GM18502 (cell line): ENCODE measurements at regions not wholly inside any gene's neighbourhood (a gene's known extent, or its start where the extent isn't known, plus 50 kb on each side); places are given as distances from the start of the nearest gene placed in this dataset.
"Not testable (repeated sequence)": the region's sequence is repeated elsewhere in the genome, so short reads cannot be mapped to it uniquely, and the experiment has no call there.

Experiments used
- ATAC-seq: cut with Tn5 transposase; IDR thresholded peaks from one replicate; pipeline ENCODE4 v1.9.1; 2021; ENCODE audit warnings: mild to moderate bottlenecking; ENCODE audit not compliant: unreplicated experiment, poor library complexity

DNA sequence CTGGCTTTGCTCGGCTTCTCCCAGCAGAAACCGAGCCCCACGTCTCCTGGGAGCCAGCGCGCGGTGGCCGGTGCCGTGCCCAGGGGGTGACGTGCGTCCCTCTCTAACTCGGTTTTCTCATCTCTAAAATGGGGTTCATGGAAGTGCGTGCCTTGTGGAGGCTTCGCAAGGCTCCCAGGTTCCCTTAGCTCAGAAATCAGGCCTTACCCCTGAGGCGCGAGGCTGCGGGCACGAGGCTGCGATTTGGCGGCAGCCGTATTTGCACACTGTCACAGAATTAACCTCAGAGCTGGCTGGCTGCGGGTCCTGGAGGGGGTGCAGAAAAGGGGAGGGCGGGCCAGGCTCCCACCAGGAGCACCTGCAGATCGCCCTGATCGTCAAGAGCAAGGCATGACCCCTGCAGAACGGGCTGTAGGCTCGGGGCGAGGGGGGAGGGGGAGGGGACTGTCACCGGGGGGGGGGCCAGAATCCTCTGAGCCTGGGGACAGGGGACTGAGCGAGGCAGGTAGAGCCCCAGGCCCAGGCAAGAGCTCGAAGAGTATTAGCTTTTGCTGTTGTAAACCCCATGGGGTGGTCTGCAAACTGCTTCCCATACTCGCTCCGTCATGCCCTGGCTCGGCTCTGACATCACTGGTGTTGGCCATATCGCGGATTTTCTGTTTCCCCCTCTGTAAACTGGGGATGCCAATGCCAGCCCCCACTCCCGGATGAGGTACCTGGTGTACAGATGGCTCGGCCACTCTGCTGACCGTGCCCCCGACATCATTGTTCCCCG is 62.2 kb downstream of the CCNE1 start:
- ATAC-seq: peak; percentile 16

DNA sequence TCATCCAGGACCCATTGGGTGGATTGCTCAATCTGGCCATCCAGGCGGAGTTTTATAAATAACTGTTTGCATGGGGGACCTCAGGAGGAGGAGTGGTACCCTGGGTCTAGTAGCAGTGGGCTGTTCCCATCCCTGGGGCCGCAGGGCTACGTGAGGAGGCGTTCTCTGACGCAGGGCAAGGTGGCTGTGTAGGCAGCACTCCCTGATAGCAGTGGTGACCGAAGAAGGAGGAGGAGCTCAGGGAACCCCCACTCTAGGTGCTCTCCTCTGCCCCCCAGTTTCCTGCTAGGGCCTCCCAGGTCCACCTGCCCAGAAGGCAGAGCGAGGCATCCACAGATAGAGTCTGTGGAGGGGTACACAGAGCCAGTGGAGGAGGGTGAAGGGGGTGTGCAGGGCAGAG is 64.1 kb downstream of the CCNE1 start:
- no peak for ATAC-seq

DNA sequence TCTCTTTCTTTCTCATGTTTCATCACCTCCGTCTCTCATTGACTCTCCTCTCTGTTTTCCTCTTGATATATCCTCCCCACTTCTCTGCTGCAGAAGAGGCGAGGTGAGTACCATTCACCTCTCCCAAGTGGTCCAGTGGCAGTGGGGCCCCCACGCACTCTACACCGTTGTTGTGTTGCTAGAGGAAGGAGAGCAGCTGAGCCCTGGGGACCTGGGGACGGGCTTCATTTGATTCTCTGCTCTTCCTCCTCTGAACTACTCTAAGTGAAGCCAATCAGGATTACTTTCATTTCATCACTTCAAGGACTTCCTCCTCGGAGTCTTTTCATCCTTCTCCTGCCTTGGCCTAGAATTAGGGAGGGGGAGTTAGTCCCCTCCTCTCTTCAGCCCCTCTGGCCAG is 64.6 kb downstream of the CCNE1 start:
- ATAC-seq: no peak

DNA sequence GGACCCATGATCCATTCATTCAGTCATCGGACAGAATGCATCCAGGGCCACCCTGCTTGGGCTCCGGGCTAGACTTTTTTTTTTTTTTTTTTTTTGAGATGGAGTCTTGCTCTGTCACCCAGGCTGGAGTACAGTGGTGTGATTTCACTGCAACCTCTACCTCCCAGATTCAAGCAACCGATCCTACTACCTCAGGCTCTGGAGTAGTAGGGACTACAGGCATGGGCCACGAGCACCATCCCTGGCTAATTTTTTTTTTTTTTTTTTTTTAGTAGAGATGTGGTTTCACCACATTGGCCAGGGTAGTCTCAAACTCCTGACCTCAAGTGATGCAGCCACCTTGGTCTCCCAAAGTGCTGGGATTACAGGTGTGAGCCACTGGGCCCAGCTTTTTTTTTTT is 65.1 kb downstream of the CCNE1 start:
- ATAC-seq: not testable (repeated sequence)

DNA sequence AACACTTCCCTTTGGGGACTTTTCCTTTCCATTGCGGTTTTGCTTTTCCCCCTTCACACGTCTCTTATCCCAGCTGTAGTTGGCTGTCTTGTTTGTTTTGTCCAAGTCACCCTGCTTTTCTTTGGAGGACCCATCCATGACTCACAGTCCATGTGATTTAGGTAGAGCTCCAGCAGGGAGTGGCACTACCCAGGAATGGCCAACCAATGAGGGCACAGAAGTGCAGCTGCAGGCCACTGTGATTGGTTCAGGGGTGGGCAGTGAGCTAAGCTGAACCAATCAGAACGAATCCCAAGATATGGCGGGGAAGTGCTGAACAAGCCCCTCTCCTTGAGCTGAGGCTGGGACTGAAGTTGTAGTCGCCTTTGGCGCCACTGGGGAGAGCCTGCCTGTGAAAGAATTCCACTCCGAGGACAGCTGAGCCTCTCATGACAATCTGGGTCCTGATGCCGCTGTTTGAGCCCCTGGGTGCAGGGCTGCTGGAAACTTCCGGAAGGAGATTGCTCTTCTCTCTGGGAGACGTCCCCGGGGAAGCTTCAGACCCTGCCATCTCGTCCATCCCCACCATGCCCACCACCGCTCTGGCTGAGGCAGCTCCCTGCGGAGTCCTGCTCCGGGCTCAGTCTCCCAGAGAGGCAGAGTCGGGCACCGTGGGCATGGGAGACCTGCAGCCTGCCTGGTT is 62.9 kb upstream of the URI1 start:
- no peak for ATAC-seq

DNA sequence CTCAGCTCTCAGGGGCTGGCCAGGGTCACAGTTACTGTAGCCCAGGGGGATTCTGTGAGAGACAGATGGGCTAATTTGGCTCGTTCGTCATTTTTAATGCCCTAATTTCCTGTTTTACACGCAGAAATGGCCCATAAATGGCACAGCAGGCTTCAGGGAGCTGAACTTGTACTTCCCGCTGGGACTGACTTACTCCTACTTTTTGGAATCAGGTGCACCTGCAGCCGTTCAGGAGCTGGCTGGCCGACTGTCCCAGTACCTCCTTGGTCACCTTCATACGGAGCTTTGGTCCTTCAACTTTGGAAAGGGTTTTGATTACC is 62.4 kb upstream of the URI1 start:
- no peak for ATAC-seq

DNA sequence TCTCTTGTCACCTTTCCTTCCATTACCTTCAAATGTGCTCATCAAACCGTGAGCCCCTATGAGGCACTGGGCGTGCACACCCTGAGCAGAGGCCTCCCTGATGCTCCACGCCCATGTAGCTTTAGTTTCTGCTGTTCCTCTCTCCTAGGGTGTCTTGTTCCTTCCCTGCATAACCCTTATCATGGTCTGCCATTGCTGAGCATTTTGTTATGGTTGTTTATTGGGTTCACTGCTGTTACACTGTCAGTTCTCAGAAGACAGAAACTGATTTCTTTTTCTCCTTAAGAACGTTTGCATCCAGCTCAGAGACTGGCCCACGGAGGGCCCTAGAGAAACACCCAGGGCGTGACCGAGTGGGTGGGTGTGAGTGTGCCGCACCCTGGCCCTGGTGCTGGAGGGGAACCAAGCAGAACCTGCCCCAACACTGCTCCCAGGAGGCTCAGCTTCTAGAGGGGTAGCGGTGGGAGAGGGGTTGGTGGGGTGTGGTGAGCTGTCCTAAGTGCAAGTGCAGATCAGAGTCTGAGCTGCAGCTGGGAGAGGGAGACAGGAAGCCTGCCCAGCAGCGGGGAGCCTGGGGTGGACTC is 61.4 kb upstream of the URI1 start:
- ATAC-seq: no peak

DNA sequence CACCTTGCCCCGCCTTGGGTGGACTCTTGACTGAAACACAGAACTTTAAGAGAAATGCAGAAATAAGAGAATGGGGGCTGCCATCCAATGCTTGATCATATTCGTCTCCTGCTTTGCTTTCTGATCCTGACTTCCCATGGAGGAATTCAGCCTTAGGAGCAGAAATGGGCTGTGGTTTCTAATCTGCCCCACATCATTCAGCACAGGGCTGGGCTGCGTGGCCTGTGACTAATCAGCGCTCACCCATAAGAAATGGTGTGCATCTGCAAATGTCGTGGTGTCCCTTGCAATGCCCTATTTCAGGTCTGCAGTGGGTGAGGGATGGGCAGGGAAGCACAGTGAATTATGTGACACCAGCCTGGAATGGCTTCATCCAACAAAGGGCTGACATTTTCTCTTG is 60.7 kb upstream of the URI1 start:
- no peak for ATAC-seq

DNA sequence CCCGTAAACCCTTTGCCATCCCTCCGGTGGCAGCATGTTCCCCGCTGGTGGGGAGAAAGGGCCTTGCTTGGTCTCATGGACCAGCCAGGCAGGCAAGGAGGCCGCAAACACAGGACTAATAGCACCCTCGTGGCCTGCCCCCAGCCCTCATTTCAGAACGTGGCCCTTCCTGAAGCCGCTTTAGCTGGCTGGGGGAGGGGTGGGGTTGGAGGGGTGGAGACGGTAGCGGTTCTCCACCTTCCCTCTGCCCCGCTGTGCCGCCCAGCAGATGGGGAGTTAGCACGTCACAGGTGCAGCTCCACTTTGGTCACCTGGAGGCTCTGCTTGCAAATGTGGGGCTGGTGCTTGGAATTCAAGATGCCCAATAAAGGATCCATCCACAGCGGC is 59.3 kb upstream of the URI1 start:
- ATAC-seq: no peak

DNA sequence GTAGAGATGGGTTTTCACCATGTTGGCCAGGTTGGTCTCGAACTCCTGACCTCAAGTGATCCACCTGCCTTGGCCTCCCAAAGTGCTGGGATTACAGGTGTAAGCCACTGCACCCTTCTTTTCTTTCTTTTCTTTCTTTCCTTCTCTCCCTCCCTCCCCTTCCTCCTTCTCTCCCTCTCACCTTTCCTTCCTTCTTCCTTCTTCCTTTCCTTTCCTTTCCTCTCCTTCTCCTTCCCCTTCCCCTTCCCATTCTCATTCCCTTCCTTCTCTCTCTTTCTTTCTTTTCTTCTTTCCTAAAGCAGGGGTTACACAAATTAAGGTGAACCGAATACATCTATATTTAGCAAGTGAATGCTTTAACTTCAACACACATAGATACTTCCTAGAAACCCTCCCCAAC is 58.0 kb upstream of the URI1 start:
- no peak for ATAC-seq

DNA sequence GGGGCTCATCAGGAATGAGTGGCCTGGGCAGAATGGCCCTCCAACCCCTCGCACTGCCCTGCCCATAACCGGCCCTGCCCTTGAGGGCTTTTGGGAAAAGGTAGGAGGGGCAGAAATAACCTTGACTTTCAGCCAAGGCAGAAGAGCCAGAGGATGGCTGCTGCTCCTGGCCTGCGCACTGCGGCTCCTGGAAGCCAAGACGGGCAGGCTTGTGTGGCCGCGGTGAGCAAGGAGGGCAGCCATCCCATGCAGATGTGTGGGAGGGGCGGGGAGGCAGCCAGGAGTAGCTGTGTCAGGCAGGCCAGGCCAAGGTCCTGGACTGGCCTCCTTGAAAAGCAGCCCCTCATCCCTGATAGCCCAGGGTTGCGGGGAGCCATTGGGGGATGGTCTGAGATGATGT is 57.6 kb upstream of the URI1 start:
- no peak for ATAC-seq

DNA sequence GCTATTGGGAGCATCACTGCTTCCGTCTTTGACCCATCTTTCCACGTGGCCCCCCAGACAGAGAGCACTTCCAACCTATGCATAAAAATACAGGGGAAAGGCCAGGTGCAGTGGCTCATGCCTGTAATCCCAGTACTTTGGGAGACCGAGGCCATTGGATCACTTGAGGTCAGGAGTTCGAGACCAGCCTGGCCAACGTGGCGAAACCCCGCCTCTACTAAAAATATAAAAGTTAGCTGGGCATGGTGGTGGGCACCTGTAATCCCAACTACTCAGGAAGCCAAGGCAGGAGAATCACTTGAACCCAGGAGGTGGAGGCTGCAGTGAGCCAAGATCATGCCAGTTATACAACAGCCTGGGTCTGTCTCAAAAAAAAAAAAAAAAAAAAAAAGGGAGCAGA is 55.9 kb upstream of the URI1 start:
- ATAC-seq: not testable (repeated sequence)

DNA sequence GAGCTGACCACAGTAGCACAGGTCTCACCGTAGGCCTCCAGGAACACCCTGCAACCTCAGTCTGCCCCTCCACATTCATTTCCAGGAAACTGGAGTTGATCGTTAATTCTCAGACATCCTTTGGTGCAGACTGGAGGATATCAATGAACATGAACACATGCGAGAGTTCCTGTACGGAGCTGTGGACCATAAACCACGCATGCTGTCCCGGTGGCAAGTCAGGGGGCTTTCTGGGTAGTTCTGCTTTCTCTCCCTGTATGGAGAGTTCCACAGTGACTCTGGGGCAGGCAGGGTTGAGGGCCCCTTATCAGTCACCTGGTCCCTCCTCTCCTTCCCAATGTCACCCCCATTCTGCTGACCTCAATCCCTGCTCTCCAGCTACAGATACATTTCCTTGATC is 55.5 kb upstream of the URI1 start:
- ATAC-seq: no peak

DNA sequence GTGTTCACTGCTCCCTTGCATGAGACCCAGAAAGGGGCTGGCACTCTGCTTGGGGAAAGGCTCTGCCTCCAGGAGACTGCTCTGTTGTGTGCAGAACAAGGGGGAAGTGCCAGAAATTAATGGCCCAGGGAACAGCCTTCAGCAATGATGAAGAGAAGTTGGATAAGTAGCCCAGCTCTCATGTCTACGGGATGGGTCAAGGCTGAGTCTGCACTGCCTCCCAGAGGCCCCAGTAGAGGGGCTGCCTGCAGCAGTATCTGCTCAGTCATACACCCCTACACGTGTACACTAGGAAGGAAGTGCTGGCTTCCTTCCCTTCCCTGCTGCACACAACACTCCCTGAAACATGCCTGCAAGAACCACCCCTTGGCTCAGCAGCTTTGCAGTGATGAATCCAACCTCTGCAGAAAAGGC is 54.6 kb upstream of the URI1 start:
- ATAC-seq: no peak

DNA sequence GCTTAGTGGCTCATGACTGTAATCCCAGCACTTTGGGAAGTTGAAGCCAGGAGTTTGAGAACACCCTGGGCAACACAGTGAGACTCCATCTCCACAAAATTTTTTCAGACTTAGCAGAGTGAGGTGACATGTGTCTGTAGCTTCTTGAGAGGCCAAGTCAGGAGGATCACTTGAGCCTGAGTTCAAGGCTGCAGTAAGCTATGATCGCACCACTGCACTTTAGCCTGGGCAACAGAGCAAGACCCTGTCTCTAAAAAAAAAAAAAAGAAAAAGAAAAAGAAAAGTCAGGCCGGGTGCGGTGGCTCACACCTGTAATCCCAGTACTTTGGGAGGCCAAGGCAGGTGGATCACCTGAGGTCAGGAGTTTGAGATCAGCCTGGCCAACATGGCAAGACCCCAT is 54.0 kb upstream of the URI1 start:
- not testable (repeated sequence) for ATAC-seq

DNA sequence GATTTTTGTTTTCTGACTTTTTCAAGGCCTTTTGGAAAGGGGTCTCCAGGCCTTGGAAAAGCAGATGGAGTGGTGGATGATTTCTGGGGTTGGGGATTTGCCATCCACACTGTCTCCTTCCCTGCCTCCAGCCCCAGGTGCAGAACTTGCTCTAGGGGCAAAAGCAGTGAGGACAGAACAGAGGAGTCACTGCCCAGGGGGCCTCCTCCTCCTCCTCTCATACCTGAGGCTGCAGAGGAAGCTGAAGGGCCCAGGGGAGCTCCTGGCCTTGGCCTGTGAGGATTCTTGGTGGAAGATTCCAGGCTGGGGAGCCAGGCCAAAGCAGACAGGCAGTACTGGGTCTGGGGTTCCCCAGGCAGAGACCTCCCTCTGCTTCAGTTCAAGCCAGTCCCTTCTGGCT is 52.3 kb upstream of the URI1 start:
- ATAC-seq: no peak

DNA sequence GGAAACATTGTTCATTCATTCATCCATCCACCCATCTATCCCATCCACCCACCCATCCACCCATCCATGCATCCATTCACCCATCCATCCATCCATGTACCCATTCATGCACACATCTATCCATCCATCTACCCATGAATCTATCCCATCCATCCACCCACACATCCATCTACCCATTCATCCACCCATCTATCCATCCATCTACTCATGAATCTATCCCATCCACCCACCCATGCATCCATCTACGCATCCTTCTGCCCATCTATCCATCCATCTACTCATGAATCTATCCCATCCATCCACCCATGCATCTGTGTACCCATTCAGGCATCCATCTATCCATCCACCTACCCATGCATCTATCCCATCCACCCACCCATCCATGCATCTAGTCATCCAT is 51.6 kb upstream of the URI1 start:
- ATAC-seq: no peak
